Ishikawa (cell line): ENCODE measurements at regions not wholly inside any gene's neighbourhood (a gene's known extent, or its start where the extent isn't known, plus 50 kb on each side); places are given as distances from the start of the nearest gene placed in this dataset.

Experiments used
- CEBPB ChIP-seq: IDR thresholded peaks from 2 replicates; pipeline ENCODE4 v1.6.1; 2012
- CREB1 ChIP-seq: IDR thresholded peaks from 2 replicates; pipeline ENCODE4 v1.6.1; 2012; ENCODE audit warnings: low read depth
- EGR1 ChIP-seq: IDR thresholded peaks from 2 replicates; pipeline ENCODE4 v1.6.1; 2012
- EP300 ChIP-seq: IDR thresholded peaks from 2 replicates; pipeline ENCODE4 v1.6.1; 2012; ENCODE audit warnings: borderline replicate concordance
- MAX ChIP-seq: IDR thresholded peaks from 2 replicates; pipeline ENCODE4 v1.6.1; 2012
- NFIC ChIP-seq: IDR thresholded peaks from 2 replicates; pipeline ENCODE4 v1.6.1; 2012
- RAD21 ChIP-seq: IDR thresholded peaks from 2 replicates; pipeline ENCODE4 v1.6.1; 2012; ENCODE audit warnings: low read depth
- REST ChIP-seq: IDR thresholded peaks from 2 replicates; pipeline ENCODE4 v1.6.1; 2012; ENCODE audit warnings: low read depth, mild to moderate bottlenecking
- TAF1 ChIP-seq: IDR thresholded peaks from 2 replicates; pipeline ENCODE4 v1.6.1; 2012; ENCODE audit warnings: low read depth, mild to moderate bottlenecking
- TCF12 ChIP-seq: IDR thresholded peaks from 2 replicates; pipeline ENCODE4 v1.6.1; 2012; ENCODE audit warnings: low read depth
- TEAD4 ChIP-seq: IDR thresholded peaks from 2 replicates; pipeline ENCODE4 v1.6.1; 2012
- YY1 ChIP-seq: IDR thresholded peaks from 2 replicates; pipeline ENCODE4 v1.6.1; 2012; ENCODE audit warnings: low read depth
- TF ChIP-seq, protein P1 (sequence below): IDR thresholded peaks from 2 replicates; pipeline ENCODE4 v1.6.1; 2012

GRCh38 chr3:61415201-61415600, 146.2 kb upstream of the PTPRG start:
- TF ChIP-seq REST (no peak), NFIC (no peak), TEAD4 (no peak), EP300 (no peak), TAF1 (no peak), RAD21 (no peak), YY1 (no peak), MAX (no peak), EGR1 (no peak), CEBPB (no peak), CREB1 (no peak), TCF12 (no peak)
- TF ChIP-seq, protein P1, sequence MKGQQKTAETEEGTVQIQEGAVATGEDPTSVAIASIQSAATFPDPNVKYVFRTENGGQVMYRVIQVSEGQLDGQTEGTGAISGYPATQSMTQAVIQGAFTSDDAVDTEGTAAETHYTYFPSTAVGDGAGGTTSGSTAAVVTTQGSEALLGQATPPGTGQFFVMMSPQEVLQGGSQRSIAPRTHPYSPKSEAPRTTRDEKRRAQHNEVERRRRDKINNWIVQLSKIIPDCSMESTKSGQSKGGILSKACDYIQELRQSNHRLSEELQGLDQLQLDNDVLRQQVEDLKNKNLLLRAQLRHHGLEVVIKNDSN, result no peak
